OCI-LY7 (cell line): ENCODE measurements at regions not wholly inside any gene's neighbourhood (a gene's known extent, or its start where the extent isn't known, plus 50 kb on each side); places are given as distances from the start of the nearest gene placed in this dataset.

Experiments used
- CTCF ChIP-seq: fragments of 200-600 bp; sonication (generic); conservative IDR thresholded peaks from 2 replicates; pipeline ENCODE4 v1.5.1; 2014; ENCODE audit warnings: mild to moderate bottlenecking, antibody characterized with exemption, low read length, moderate library complexity, mixed read lengths
- EZH2phosphoT487 ChIP-seq: fragments of 200-600 bp; sonication (generic); IDR thresholded peaks from 2 replicates; pipeline ENCODE4 v1.6.1; 2018; ENCODE audit warnings: low read depth, borderline replicate concordance, mild to moderate bottlenecking, mixed run types, antibody characterized with exemption, low read length, moderate library complexity, mixed read lengths

GRCh38 chr22:27133681-27134314, 476.4 kb downstream of the MIAT start:
- TF ChIP-seq CTCF (no peak), EZH2phosphoT487 (no peak)
